Heart left ventricle (tissue), 13 donors: ENCODE measurements at regions not wholly inside any gene's neighbourhood (a gene's known extent, or its start where the extent isn't known, plus 50 kb on each side); places are given as distances from the start of the nearest gene placed in this dataset.

Experiments used
- CTCF ChIP-seq, 12 donors: fragments of 200-600 bp; sonication (generic) in 4 of 12; IDR thresholded peaks; one replicate each; pipeline versions ENCODE4 v1.5.0 to v1.8.0; 2018 to 2022; ENCODE audit warnings: antibody characterized with exemption in 12 of 12, mild to moderate bottlenecking in 5 of 12
- POLR2A ChIP-seq, 2 donors: fragments of 450-650 bp; IDR thresholded peaks; one replicate each; pipeline ENCODE4 v1.6.1; 2017; ENCODE audit warnings: antibody characterized with exemption in 2 of 2, mild to moderate bottlenecking in 2 of 2, moderate library complexity in 2 of 2
- donor health status: ischemic (EF 13 %, LVEDD 7.1; RV severe dilation, severe dysfunction).
- donor health status: DM: no; HTN: yes; CAD: no.
- donor health status: DM: no; HTN: no; CAD: no.
- donor health status: ischemic (EF 25% LVEDD 6.9; RV normal size, moderate dysfunction).
- donor health status: ischemic (EF 25% LVEDD 5.7; RV mildly dilated, moderate dysfunction).
- donor health status: ischemic (EF 35%, LVEDD 5.7; RV mildly dilated, moderate dysfunction).
- donor health status: nonischemic (EF 11% LVEDD 7.7; RV severe dilation, severe dysfunction).
- donor health status: DM: yes; HTN: yes; CAD: no.
- donor health status: PGD.
- donor health status: ischemic (EF 29% LVEDD 5.4; RV normal size, mild dysfunction).
- donor health status: nonischemic (EF 23%, LVEDD 6.1; RV moderate dilation, normal function).

DNA sequence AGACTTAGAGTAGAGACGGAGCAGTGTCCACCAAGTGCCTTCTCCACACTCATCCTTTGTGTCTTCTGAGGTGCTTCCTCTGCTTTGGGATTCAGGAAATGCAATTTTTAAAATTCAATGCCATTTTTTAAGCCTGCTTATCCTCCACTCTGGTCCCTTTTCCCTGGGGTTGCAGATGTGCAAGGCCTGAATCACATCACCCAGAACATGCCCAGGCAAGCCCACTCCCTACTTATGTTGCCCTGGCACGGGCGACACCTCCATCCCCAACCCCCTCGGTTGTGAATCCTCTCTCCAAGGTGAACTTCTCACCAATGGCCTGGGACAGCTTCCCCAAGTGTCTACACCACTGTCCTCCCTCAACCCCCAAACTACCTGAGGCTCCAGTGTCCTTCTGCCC lies 116.2 kb downstream of the C17orf67 start:
- TF ChIP-seq CTCF (IDR thresholded peaks at IDR 0.05) = no peak
- no peak for TF ChIP-seq POLR2A (IDR thresholded peaks at IDR 0.05)
